ENCODE measurements at regions not wholly inside any gene's neighbourhood (a gene's known extent, or its start where the extent isn't known, plus 50 kb on each side); places are given as distances from the start of the nearest gene placed in this dataset.
"Not testable (repeated sequence)": the region's sequence is repeated elsewhere in the genome, so short reads cannot be mapped to it uniquely, and the experiment has no call there.

- no peak for DNase-seq
Measured at GRCh38 chr13:84096216-84096615, 213.9 kb upstream of the SLITRK1 start.

GRCh38 chr13:84088996-84089395 lies 206.7 kb upstream of the SLITRK1 start:
- no peak for DNase-seq

- DNase-seq, result no peak
Measured at GRCh38 chr13:84086847-84087162, 204.5 kb upstream of the SLITRK1 start.

- not testable (repeated sequence) for DNase-seq
Measured at GRCh38 chr13:84086098-84086846, 204.0 kb upstream of the SLITRK1 start.

GRCh38 chr13:84082462-84082861 lies 200.2 kb upstream of the SLITRK1 start:
- no peak for DNase-seq

- DNase-seq, result no peak
Measured at GRCh38 chr13:84080748-84081530, 198.7 kb upstream of the SLITRK1 start.

GRCh38 chr13:84077271-84077670 lies 195.0 kb upstream of the SLITRK1 start:
- no peak for DNase-seq

- DNase-seq, result no peak
Measured at GRCh38 chr13:84076280-84076679, 194.0 kb upstream of the SLITRK1 start.

- no peak for DNase-seq
Measured at GRCh38 chr13:84050536-84050935, 168.3 kb upstream of the SLITRK1 start.

GRCh38 chr13:84049443-84050219 lies 167.4 kb upstream of the SLITRK1 start:
- no peak for DNase-seq

GRCh38 chr13:84044805-84045204 lies 162.5 kb upstream of the SLITRK1 start:
- no peak for DNase-seq

- no peak for DNase-seq
Measured at GRCh38 chr13:84038001-84038400, 155.7 kb upstream of the SLITRK1 start.

- DNase-seq, result no peak
Measured at GRCh38 chr13:84032116-84032515, 149.8 kb upstream of the SLITRK1 start.

GRCh38 chr13:84031120-84031519 lies 148.8 kb upstream of the SLITRK1 start:
- no peak for DNase-seq

- DNase-seq, result no peak
Measured at GRCh38 chr13:84029396-84029795, 147.1 kb upstream of the SLITRK1 start.

GRCh38 chr13:84025824-84026223 lies 143.6 kb upstream of the SLITRK1 start:
- DNase-seq, result no peak

GRCh38 chr13:83996415-83996814 lies 114.1 kb upstream of the SLITRK1 start:
- DNase-seq, result no peak

- DNase-seq, result no peak
Measured at GRCh38 chr13:83995930-83996329, 113.7 kb upstream of the SLITRK1 start.

- no peak for DNase-seq
Measured at GRCh38 chr13:83992566-83993358, 110.5 kb upstream of the SLITRK1 start.

- no peak for DNase-seq
Measured at GRCh38 chr13:83987394-83987793, 105.1 kb upstream of the SLITRK1 start.

- no peak for DNase-seq
Measured at GRCh38 chr13:83984793-83985192, 102.5 kb upstream of the SLITRK1 start.

- DNase-seq, result no peak
Measured at GRCh38 chr13:83980331-83980730, 98.1 kb upstream of the SLITRK1 start.

- no peak for DNase-seq
Measured at GRCh38 chr13:83975655-83976165, 93.4 kb upstream of the SLITRK1 start.
